Small intestine (tissue), 7 donors: ENCODE measurements at regions not wholly inside any gene's neighbourhood (a gene's known extent, or its start where the extent isn't known, plus 50 kb on each side); places are given as distances from the start of the nearest gene placed in this dataset.

Experiments used
- DNase-seq, 2 donors: peaks; one replicate each; pipeline versions ENCODE4 v3.0.0 to v3.0.0-alpha.2; 2013
- FAIRE-seq: peaks from 2 replicates; lab custom pipeline; 2012; peaks lifted over from hg19 to GRCh38; lab: Jason Lieb, UNC
- H3K27ac ChIP-seq, 3 donors: one replicate each; pipeline ENCODE4 v1.5.1; 2013; ENCODE audit warnings: low read length in 2 of 3, mild to moderate bottlenecking in 2 of 3, control low read depth in 1 of 3, inconsistent platforms in 1 of 3, low read depth in 1 of 3, moderate library complexity in 1 of 3
- H3K27me3 ChIP-seq, 3 donors: one replicate each; pipeline ENCODE4 v1.6.1; 2013; ENCODE audit warnings: low read length in 3 of 3, inconsistent platforms in 1 of 3; ENCODE audit not compliant: control insufficient read depth in 3 of 3, insufficient read depth in 3 of 3
- H3K36me3 ChIP-seq, 3 donors: one replicate each; pipeline ENCODE4 v1.6.1; 2013; ENCODE audit warnings: low read length in 3 of 3, inconsistent platforms in 1 of 3, low read depth in 1 of 3, mild to moderate bottlenecking in 1 of 3, moderate library complexity in 1 of 3; ENCODE audit not compliant: control insufficient read depth in 3 of 3, insufficient read depth in 2 of 3
- H3K4me1 ChIP-seq, 3 donors: one replicate each; pipeline ENCODE4 v1.6.1; 2013; ENCODE audit warnings: low read length in 2 of 3, inconsistent platforms in 1 of 3, low read depth in 1 of 3, mild to moderate bottlenecking in 1 of 3, moderate library complexity in 1 of 3; ENCODE audit not compliant: control insufficient read depth in 3 of 3, insufficient read depth in 2 of 3
- H3K4me3 ChIP-seq, 3 donors: one replicate each; pipeline ENCODE4 v1.5.1; 2013; ENCODE audit warnings: low read length in 3 of 3, control low read depth in 1 of 3, inconsistent platforms in 1 of 3, low read depth in 1 of 3, mild to moderate bottlenecking in 1 of 3, moderate library complexity in 1 of 3
- H3K9me3 ChIP-seq, 2 donors: one replicate each; pipeline ENCODE4 v1.6.1; 2013; ENCODE audit warnings: low read depth in 1 of 2, low read length in 1 of 2; ENCODE audit not compliant: control insufficient read depth in 2 of 2, insufficient read depth in 1 of 2
- WGBS, 3 donors: extraction: QIAGEN DNeasy Blood & Tissue Kit; methylation state at CpG; one replicate each; pipeline ENCODE4 v1.1.7; 2013; 5-methylcytosine and 5-hydroxymethylcytosine counted together
- donor health status: healthy with polysubstance abuse.
- donor health status: control.
- donor health status: control.
- donor health status: Bipolar disorder and iron deficiency.
- donor health status: healthy.

DNA sequence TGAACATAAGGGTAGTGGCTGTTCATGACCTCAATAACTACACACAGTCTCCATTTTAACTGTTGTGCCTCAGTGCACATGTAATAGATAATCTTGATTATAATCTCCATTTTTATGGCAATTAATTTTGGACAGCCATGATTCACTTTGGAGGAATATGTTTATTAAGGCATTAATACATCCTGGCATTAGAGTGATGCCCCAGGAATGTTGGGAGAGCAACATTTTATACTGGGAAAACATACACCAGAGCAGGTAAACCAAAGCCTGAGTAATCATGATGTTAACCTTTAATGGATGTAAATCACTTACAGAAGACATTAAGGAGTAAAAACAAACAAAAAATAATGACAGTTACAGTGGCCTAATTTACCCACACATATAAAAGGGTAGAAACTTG is 886.3 kb upstream of the RAG2 start:
- Histone ChIP-seq H3K9me3 (no peaks in the 10 kb centered on the region), H3K27me3 (no peaks in the 10 kb centered on the region), H3K27ac (no peak overlapping the region), H3K4me3 (no peak overlapping the region), H3K36me3 (no peaks in the 10 kb centered on the region), H3K4me1 (no peaks in the 10 kb centered on the region)
- DNase-seq (no peak), FAIRE-seq (no peak)

DNA sequence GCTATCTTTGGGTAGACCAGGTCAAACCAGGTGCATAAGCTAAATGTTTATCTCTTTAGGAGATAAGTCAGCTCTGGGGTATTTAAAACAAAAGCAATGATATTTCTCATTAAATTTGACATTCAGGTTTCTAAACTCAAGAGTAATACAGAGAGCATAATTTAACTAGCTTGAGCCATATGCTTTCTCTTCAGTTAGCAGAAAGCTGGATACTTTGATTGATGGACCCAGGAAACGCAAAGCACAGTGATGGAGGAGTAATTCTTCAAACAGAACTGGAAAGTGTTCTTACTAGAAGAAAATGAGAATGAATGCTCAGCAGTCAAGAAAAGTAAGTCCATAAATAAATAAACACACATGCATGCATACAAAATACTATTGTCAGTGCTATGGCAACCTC is 885.7 kb upstream of the RAG2 start:
- H3K4me1 ChIP-seq, result no peaks in the 10 kb centered on the region
- WGBS, 3 donors, result 80 to 88% (median 81%) methylated on average over 1 of the region's 1 CpG
- no peak overlapping the region for H3K27ac ChIP-seq
- FAIRE-seq (no peak), DNase-seq (no peak)
- H3K36me3 ChIP-seq, result no peaks in the 10 kb centered on the region
- H3K9me3 ChIP-seq, result no peaks in the 10 kb centered on the region
- H3K27me3 ChIP-seq, result no peaks in the 10 kb centered on the region
- no peak overlapping the region for H3K4me3 ChIP-seq

DNA sequence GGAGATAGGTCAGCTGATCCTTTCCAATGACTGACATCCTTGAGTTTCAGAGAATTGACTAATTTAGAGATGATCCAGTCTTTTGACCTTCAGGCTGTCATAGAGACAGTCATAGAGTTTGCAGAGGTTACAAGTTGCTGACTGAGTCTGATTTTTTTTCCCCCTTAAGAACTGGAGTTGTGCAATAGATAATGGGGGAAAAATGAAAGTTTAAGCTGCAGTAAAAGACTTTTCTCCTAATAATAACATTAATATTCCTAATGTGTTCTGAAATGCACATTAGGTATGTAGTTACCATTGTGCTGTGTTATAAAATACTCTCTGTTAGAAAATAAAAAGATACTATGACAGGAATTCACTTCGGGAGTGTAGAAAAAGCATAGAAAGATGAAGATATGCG is 876.9 kb upstream of the RAG2 start:
- DNase-seq, result peak in 1 of 2 donors; percentile 30
- H3K27me3 ChIP-seq, result no peaks in the 10 kb centered on the region
- peaks cover 0 to 3% of the 10 kb centered on the region in 2 donors for H3K9me3 ChIP-seq
- no peaks in the 10 kb centered on the region for H3K4me1 ChIP-seq
- no peak for FAIRE-seq
- no peak overlapping the region for H3K4me3 ChIP-seq
- no peaks in the 10 kb centered on the region for H3K36me3 ChIP-seq
- no peak overlapping the region for H3K27ac ChIP-seq
- WGBS, 3 donors, result 65 to 90% (median 77%) methylated on average over 2 of the region's 2 CpGs

DNA sequence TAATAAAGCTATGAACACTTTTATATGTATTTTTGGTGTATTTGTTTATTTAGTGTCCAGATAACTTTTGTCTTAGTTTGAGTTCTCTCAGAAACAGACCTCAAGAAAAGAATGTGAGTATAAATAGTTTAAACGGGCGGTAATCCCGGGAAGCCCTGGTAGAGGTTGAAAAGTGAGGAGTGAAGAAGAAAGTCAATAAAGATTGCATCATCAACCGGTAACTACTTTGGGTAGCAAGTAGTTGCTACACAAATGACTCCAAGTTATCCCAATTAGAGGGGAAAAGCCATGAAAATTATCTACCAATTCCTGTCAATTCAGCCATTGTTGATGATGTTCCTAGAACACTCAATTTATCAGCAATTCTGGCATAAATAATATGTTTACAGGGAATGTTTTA is 870.3 kb upstream of the RAG2 start:
- no peak for FAIRE-seq
- 82 to 90% (median 89%) methylated on average over 4 of the region's 4 CpGs for WGBS, 3 donors
- no peaks in the 10 kb centered on the region for H3K27me3 ChIP-seq

DNA sequence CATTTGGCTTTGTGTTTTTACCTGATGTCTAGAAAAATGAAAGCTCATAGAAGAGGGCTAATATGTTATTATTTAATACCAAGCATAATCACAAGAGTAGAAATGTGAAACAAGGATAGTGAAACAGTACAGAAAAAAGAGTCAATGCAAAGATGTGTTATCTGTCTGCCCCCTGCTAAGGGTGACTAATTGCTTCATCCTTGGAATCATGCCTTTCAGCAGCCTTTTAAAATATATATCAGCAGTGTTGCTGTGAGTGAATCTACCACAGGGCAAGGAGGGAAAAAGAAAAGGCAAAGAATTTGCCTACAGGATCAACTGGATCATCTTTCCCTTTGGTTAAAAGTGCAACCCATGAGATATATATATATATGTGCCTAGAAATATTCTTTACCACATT is 867.2 kb upstream of the RAG2 start:
- DNase-seq (no peak), FAIRE-seq (no peak)
- Histone ChIP-seq H3K27me3 (no peaks in the 10 kb centered on the region), H3K36me3 (no peaks in the 10 kb centered on the region), H3K4me3 (no peak overlapping the region), H3K9me3 (no peaks in the 10 kb centered on the region), H3K4me1 (no peaks in the 10 kb centered on the region), H3K27ac (no peak overlapping the region)

More for the DNA sequence above, 870.3 kb upstream of the RAG2 start:
- DNase-seq, result no peak
- H3K36me3 ChIP-seq, result no peaks in the 10 kb centered on the region
- H3K27ac ChIP-seq, result no peak overlapping the region
- no peaks in the 10 kb centered on the region for H3K9me3 ChIP-seq
- no peaks in the 10 kb centered on the region for H3K4me1 ChIP-seq
- no peak overlapping the region for H3K4me3 ChIP-seq

DNA sequence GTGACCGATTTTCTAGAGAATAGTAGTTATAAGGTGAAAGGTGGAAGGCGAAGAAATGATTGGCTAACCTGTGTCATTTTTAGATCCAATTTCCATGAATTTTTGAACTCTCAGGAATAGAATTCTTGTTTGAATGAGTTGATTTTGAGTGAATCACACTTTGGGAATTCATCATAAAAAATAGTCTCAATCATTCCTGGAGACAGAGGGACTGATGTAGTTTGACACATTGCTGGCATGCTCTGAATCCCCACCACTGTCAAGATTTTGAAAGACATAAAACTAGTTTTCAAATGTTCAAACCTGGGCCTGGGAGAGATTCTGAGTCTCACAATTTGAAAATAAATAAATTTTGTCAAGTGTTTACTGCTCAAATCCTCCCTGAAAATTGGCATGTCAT is 861.4 kb upstream of the RAG2 start:
- Histone ChIP-seq H3K27ac (no peak overlapping the region), H3K4me1 (no peaks in the 10 kb centered on the region), H3K4me3 (no peak overlapping the region), H3K9me3 (peaks cover 0 to 4% of the 10 kb centered on the region in 2 donors), H3K36me3 (no peaks in the 10 kb centered on the region), H3K27me3 (no peaks in the 10 kb centered on the region)
- DNase-seq (no peak), FAIRE-seq (no peak)
- 96 to 99% (median 97%) methylated on average over 2 of the region's 2 CpGs for WGBS, 3 donors

DNA sequence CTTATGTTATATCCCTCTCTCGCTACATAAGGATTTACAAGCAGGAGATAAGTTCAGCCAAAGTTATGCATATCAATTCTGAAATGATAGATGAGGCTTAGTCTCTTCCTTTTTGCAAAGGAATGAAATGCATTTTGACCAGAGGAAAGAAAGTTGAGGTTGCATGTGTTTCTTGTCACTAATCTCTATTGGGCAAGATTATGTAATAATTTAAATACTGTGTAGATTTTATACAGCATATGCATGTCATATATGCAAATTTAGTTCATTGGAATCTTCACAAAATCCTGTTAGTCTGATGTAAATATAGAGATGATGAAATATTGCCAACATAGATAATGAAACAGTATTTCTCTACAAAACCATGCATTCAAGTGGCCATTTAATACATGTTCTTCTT is 858.7 kb upstream of the RAG2 start:
- FAIRE-seq (no peak), DNase-seq (no peak)
- Histone ChIP-seq H3K9me3 (peaks cover 0 to 4% of the 10 kb centered on the region in 2 donors), H3K27me3 (no peaks in the 10 kb centered on the region), H3K27ac (no peak overlapping the region), H3K4me1 (peaks cover 0 to 18% (median 1%) of the 10 kb centered on the region in 3 donors), H3K36me3 (no peaks in the 10 kb centered on the region), H3K4me3 (no peak overlapping the region)
- 86 to 94% (median 87%) methylated on average over 1 of the region's 1 CpG for WGBS, 3 donors

DNA sequence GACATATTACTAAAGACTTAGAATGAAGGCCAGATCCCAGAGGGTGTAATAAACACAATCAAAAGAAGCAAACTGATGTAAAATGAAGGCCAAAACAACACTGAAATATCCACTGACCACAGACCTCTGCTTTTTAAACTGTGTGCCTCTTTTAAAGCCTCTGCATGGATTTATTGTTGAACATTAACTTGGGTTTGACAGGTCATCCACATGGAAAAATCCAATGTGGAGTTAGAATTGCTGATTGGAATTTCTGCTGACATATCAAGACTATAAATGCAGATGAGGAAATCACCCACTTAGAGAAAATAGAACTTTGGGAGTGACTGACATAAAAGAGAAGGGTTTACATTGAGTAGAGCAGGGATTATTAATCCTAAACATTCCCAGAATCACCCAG is 853.9 kb upstream of the RAG2 start:
- peaks cover 0 to 28% (median 1%) of the 10 kb centered on the region in 3 donors for H3K4me1 ChIP-seq
- H3K4me3 ChIP-seq, result no peak overlapping the region
- peaks cover 0 to 4% of the 10 kb centered on the region in 2 donors for H3K9me3 ChIP-seq
- no peaks in the 10 kb centered on the region for H3K27me3 ChIP-seq
- H3K36me3 ChIP-seq, result no peaks in the 10 kb centered on the region
- no peak for FAIRE-seq
- peak overlapping the region in 1 of 3 donors; percentile 76 for H3K27ac ChIP-seq
- peak; percentile 54 to 57 for DNase-seq

DNA sequence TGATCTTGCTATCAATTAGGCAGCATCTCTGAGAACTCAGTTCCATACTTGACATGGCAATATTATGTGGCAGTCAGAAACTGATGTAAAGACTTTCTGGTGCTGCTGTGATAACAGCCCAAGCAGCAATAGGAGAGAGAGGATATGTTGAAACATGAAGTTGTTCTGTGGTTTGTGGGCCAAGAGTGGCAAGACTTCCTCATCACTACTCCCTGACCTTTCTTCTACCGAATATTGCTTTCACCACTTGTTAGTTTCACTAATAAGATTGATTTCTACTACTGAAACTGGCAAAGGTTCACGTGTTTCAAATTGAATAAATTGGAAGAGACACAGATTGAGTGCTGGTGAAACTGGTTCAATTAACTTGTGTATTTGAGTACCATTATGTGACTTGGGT is 852.6 kb upstream of the RAG2 start:
- peak overlapping the region in 1 of 3 donors; percentile 76 for H3K27ac ChIP-seq
- H3K4me3 ChIP-seq, result no peak overlapping the region
- FAIRE-seq, result no peak
- peaks cover 0 to 28% (median 1%) of the 10 kb centered on the region in 3 donors for H3K4me1 ChIP-seq
- no peaks in the 10 kb centered on the region for H3K36me3 ChIP-seq
- no peaks in the 10 kb centered on the region for H3K27me3 ChIP-seq
- no peak for DNase-seq
- WGBS, 3 donors, result 31 to 44% (median 39%) methylated on average over 2 of the region's 2 CpGs
- peaks cover 0 to 4% of the 10 kb centered on the region in 2 donors for H3K9me3 ChIP-seq
